DMS79 treated with DMSO at 0.1 percent for 48 hours (cell line): ENCODE measurements at regions not wholly inside any gene's neighbourhood (a gene's known extent, or its start where the extent isn't known, plus 50 kb on each side); places are given as distances from the start of the nearest gene placed in this dataset.
"Not testable (repeated sequence)": the region's sequence is repeated elsewhere in the genome, so short reads cannot be mapped to it uniquely, and the experiment has no call there.

Source experiments
- DNase-seq: peaks from one replicate; lab custom pipeline; 2025; lab: John Stamatoyannopoulos, UW

DNA sequence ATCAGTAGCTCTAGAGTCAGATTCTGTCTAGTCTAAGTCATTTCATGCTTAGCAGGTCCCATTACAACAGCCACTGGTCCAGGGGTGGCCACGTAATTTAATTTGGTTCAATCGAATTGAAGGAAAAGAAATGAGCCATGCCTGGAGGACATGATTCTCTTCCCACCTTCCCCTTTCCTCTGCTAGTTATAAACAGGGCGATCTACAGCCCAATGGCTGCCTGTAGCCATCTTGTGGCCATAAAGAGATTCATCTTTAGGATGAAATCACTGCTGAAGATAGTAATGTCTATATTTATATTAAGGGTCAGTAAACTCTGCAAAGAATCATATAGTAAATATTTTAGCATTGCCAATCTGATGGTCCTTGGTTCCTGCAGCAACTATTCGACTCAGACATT is 107.4 kb downstream of the SPDYE17 start:
- not testable (repeated sequence) for DNase-seq

DNA sequence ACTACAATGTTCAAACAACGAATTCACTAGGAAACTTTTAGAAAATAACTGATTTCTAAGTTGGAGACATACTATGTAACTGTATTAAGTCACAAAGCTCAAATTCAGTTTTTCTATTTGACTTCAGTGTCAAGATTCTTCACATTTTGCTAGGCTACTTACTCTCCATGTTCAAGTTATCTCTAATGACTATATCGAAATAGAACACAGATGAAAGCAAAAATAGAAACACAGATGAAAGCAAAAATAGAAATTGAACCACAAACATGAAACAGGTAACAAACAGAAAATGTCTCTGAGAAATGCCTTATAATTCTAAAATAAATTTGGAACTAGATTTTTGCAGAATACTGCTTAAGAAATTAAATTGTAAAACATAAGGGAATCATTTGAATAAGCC is 113.5 kb downstream of the SPDYE17 start:
- not testable (repeated sequence) for DNase-seq

DNA sequence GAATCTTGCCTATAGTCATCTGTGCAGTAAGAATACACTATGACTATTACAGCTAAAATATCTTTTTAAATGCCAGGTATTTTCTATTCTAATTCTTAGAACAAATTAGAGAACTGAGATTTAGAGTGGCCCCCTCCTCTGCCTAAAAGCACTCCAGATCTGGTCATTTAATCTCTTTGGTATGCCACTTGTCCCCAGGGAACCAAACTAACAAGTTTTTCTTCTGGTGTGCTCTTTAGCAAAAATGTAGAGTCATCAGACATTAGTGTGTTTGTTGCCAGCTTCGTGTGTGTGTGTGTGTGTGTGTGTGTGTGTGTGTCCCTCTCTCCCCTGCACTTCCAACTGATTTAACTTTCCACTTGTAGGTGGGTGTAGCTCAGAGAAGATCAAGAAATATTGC is 117.8 kb downstream of the SPDYE17 start:
- DNase-seq: peak; percentile 37

DNA sequence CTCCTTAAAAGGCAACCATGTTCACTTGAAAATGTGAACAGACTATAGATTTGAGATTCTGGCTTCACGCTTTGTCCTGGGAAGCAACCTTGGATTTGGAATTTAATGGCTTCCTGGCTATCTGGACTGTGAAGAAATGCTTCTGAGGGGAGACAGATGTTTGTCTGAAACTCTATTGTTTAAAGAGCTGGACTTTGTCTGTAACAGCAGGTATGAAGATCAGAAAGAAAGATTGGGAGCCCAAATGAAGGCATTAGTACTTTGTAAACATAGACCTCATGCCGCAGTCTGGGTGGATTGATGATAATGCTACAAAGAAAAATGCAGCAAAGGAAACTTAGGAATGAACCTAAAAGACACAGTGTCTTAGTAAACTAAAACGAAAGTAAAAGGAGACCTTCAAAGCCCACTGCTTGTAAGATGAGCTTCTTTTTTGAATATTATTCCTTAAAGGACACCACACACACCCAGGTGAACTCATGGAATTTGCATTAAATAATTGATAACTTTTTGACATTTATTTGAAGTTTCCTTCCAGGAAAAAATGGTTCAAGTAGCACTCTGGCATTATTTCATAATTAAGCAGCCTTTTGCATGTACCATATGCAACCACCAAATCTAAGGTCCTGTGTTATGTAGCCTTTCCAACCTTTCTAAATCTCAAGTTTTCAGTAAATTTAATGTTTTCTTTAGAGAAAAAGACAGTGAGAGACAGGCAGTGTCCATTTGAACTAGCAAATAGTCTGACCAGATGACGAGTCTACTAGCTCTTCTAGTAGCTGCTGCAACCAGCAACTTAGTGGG is 119.9 kb downstream of the SPDYE17 start:
- DNase-seq: not testable (repeated sequence)

DNA sequence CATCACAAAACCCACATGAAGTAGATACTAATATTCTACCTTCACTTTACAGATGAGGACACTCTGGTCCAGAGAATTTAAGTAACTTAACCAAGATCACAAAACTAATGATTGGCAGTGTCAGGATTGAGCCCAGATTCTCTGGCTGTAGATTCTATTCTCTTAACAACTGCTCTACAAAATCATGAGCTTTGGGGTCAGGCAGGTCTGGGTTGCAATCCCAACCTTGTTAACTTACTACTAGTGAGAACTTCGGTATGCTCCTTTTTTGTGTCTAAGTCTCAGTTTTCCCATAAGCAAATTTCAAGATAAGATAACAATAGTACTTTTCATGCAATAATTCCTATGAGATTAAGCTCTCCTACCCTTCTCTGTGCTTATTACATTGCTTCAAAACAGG is 127.5 kb downstream of the SPDYE17 start:
- not testable (repeated sequence) for DNase-seq

DNA sequence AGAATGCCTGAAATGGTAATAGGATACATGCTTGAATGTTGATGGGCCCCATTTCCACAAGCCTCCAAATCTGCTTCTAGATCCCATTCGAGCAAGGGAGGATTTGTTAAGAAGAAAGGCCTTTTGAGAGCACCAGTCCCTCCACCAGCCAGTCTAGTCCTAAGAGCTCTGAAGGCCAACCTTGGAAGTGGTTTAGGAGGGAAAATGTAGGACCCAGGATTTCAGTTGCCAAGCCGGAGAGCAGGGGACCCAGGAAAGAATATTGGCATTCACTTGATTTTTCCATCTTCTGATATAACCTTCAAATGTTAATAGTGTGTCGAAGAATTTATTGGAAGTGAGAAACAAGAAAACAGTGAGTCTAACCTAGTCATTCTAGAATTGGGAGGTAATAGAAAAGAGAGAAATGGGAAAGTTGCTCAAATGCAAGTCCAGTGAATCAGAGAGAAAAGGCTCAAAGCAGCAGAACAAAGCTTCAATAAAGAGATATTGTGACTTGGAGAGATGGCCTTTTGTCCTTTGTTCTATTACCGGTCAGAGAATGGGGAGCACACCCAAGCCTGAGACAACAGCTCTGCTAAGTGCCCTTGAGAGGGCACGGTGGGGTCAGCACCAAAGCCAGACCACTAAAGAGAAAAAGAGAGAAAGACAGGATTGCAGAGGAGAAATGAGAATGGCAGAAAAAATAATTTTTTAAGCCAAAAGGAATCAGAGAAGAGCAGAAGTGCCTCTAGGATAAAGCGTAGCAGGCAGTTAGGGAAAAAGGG is 130.0 kb downstream of the SPDYE17 start:
- not testable (repeated sequence) for DNase-seq

DNA sequence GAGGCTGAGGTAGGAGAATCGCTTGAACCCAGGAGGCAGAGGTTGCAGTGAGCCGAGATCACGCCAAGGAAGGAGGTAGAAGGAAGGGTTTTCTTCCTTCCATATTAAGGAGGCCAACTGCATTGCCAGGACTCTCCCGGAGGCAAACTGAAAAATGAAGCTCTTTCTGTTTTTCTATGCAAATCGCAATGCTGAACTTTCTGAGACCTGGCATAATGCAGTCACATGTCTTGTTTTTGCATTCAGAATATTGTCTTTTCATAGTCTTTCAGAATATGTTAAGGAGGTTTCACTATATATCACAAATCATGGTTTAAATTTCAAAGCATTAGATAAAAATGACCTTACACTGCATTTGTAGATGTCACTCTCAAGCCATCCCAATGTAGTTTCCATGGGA is 133.4 kb downstream of the SPDYE17 start:
- not testable (repeated sequence) for DNase-seq

DNA sequence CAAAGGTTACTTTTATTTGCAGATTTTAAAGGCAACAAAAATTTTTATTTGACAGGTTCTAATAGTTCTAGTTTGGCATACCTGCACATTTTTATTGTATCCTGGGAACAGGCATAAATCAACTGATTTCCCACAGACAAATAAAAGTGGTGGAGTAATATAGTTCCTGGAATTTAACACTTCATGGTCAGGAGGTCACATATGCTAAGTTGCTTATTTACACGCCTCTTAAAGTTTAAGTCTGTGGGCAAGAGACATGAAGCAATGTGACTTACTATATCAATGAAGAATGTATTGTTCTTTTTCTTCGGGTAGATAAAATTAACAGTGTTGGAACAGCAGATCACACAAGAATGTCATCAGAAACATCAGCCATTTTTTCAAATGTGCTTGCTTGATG is 135.2 kb downstream of the SPDYE17 start:
- DNase-seq: not testable (repeated sequence)

DNA sequence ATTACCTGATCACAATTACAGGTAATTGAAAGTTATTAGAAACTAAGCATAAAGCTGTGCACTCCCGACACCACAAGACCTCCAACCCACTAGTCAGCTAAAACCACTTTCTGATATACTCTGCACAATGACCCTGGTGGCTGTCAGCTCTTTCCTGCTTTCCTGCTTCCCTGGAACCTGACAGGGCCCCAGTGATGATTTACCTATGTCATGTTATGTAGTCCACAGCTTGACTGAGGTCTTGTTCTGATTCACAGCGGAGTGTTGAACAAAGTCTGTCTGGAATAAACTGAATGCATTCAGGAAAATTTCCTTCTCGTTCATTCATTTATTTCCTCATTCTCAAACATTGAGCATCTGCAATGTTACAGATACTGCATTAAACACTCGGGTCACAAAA is 136.5 kb downstream of the SPDYE17 start:
- not testable (repeated sequence) for DNase-seq

DNA sequence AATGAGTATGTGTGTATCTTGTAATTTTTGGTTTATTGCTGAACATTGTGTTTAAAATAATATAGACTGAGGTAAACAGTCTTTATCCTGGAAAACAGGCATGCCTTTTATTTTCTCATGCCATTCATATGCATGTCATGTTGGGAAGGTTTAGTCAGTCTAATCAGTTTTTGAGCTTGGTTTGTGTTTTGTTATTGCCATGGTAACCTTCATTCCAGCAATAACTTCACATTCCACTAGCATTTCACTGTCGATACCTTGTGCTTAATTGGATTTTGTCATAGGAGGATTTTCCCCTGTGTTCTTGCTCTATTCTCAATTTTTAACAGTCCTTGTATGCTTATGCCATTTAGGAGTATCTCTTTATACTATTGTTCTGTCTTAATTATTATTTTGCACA is 140.4 kb downstream of the SPDYE17 start:
- DNase-seq: not testable (repeated sequence)

DNA sequence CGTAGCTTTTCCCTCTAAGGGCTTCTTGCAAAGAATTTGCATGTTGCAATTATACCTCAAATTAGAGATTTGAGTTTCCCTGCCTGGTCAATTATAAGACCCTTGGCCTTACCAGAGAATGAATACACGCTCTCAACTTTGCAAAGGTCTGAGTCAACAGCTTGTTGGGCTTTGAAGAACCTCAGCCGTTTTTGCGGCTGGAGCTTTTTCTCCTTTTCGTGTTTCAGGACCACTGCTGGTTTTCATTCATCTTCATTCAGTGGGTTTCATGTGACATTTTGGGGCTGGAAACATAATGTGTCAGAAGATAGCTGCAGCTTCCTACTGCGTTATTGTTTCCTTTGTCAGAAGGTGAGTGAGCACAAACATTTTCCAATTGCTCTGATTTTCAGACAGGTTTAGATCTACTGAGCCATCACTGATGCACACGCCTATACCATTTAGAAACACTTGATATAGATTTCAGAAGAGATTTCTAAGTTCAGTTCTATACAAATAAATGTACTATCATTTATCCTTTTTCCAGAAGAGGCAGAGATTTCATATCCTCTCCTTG is 152.3 kb downstream of the SPDYE17 start:
- not testable (repeated sequence) for DNase-seq

DNA sequence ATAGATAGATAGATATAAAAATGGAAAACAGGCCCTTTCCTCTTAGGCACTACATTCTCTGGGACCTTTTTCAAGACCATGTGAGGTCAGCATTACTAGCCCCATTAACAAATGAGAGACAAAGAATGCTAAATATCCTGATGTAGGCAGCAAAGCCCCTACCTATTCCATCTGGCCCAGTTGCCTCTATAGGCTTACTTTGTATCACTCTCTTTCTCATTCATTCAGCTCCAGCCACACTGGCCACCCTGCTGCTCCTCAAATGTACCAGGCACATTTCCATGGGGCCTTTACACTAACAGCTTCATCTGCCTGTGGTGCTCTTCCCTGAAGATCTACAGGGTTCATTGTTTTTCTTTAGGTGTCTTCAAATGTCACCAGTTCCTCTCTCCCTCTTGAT is 156.4 kb downstream of the SPDYE17 start:
- DNase-seq: not testable (repeated sequence)

DNA sequence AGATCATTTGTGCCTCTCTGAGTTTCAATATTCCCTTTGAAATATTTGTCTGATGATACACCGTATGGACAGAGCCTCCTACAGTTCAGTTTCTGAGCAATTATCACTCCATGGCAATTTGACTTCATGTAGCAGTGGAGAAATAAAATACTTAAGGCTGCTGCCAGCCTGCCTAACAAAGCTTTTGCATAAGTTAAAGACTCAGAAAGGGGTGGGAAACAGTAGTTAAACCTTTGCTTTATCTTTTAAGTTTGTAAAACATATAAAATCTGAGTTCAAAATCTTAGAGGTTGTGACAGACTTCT is 161.7 kb downstream of the SPDYE17 start:
- not testable (repeated sequence) for DNase-seq

DNA sequence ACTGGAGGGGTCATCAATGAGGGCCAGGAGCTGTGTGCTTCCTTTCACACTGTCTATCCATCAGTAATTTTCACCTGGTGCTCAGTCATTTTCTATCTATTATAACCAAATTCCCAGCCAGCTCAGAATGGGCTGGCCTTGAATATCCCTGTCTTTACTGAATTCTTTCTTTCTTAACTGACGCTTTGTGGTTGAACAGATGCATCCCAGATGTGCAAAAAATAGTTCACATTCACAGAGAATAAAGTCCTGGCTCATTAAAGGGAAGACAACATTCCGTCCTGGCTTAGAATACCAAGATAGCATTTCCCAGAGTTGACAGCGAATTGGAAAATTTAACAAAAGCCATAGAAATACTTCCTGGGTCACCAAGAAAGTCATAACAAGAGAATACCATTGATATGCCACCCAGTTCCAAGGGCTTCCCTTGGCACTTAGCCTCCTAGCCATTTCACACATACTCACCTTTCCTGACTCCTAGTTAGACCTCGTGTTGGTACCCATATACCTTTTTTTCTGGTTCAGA is 164.7 kb downstream of the SPDYE17 start:
- DNase-seq: not testable (repeated sequence)

DNA sequence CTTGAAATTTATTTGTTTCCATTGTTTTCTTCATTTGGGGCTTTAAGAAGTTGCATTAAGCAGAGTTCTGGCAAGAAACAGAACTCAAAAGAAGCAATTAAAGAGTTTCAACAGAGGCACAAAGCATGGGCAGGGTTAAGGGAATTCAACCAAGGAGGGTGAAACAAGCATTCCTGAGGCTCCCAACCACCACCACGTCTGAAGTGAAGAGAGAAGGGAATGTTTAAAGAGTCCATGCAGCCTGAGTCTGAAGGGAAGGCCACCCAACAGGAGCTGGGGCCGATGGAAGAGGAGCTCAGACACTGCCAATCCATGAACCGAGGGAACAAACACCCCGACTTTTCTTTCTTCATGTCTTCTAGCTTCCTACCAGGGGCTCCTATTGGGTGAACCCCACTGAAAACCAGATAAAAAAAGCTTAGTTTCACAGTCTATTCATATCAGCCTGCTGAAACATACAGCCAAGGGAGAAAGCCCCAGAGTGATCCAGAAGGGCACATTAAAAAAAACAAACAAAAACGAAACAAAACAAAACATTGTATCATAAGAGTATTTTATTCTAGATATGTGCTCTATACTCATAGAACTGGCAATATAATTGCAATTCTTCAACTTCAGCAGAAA is 168.9 kb downstream of the SPDYE17 start:
- not testable (repeated sequence) for DNase-seq

DNA sequence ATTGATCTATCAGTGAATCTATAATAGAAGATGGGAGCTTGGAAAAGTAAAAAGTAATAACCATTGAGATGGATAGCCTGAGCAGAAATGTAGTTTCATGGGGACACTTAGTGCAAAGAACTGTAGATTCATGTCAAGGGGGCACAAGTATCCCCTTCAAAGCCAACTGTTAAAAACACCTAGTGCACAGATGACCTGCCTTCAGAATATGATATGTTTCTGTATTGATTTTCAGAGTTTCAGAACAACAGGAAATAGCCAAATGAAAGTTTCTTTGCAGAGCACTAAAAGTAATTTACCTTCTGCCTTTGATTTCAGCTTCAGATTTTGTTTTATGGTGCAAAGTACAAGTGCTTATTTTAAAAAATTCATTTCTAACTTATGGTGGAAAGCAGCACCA is 169.9 kb downstream of the SPDYE17 start:
- DNase-seq: not testable (repeated sequence)

DNA sequence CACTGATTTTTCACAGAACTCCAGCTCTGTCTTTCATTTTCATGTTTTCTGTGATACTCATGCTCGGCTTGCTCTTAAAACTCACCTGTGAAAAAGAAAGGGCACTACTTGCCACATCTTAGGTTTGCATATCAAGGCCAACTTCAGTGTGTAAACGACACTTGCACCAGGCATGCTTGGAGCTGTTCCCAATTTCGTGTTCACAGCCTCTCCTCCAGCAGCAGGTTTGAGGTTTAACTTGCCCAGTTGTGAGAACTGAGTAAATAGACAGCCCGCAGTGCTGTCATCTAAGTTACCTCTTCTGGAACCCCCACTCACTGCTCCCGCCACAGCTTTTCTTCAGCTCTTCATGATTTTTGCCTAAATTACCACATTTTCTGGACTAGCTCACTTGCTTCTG is 172.2 kb downstream of the SPDYE17 start:
- not testable (repeated sequence) for DNase-seq

DNA sequence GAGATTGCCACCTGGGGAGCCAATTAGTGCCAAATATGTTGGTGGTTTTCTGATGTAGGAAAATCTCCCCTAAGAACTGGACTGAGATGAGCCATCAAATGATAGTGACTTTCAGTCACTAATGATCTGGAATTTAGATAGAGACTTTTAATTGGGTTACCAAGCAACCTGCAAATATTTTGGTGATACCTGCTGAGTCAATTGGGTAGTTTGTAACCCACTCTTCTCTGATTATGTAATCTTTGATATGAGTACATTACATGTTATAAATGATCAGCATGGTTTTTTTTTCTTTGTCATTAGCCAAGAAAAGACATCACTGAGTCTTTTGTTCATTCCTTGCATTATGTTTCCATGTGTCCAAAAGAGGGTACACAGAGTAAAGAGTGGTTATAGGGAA is 177.5 kb downstream of the SPDYE17 start:
- DNase-seq: not testable (repeated sequence)

DNA sequence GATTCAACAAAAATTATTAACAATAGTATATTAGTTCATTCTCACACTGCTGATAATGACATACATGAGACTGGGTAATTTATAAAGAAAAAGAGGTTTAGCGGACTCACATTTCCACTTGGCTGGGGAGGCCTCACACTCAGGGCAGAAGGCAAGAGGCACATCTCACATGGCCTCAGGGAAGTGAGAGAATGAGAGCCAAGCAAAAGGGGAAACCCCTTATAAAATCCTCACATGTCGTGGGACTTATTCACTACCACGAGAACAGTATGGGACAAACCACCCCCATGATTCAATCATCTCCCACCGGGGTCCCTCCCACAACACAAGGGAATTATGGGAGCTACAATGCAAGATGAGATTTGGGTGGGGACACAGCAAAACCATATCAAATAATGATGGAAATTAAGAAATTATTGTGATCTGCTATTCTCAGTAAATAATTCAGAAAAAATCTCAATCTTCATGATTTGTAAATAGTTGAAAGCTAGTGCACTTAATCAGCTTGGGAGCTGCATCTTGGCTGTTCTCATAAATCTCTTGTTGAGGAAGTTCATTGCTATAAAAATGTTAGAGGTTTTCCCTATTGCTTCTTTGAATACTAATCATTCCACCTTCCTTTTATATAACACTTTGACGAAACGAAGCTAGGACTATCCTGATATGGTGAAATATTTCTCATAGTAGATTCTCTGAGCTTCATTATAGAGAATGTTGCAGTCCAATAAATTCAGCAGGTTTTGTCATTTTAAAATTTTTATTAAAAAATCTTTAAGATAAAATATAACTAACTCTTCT is 179.2 kb downstream of the SPDYE17 start:
- DNase-seq: not testable (repeated sequence)

DNA sequence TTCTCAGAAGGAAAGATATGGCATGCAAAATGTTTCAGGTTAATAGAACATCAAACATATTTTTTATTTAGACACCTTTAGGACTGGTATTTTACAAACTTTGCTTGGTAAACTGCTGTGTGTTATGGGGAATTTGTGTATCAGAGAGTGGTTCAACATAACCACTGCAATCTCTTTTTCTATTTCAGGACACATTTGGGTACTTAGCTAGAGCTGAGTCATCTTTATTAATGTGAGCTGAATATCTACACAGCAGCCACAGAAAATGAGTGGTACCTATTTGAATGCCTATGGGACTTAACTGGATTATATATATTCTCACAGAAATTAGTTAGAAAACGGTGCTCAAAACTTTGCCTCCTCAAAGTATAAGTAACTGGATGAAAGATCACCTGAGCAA is 179.8 kb downstream of the SPDYE17 start:
- DNase-seq: not testable (repeated sequence)

DNA sequence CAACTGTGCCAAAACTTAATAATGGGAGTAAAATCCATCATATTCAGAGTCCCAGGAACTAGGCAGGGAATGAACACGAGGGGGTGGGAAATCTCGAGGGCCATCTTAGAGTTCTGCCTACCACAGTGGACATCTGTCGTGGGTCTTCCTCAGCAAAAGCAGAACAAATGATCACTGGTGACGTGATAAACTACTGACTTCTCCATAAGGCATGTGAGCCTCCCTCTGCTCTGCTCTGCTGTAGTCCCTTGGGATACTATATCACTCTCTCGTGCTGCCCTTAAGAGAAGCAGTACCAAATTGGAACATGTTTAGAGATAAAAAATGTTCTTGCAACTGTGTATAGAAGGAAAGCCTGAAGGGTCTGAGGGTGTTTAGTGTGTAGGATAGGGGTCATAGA is 180.5 kb downstream of the SPDYE17 start:
- not testable (repeated sequence) for DNase-seq
